ENCODE measurements at regions not wholly inside any gene's neighbourhood (a gene's known extent, or its start where the extent isn't known, plus 50 kb on each side); places are given as distances from the start of the nearest gene placed in this dataset.

DNA sequence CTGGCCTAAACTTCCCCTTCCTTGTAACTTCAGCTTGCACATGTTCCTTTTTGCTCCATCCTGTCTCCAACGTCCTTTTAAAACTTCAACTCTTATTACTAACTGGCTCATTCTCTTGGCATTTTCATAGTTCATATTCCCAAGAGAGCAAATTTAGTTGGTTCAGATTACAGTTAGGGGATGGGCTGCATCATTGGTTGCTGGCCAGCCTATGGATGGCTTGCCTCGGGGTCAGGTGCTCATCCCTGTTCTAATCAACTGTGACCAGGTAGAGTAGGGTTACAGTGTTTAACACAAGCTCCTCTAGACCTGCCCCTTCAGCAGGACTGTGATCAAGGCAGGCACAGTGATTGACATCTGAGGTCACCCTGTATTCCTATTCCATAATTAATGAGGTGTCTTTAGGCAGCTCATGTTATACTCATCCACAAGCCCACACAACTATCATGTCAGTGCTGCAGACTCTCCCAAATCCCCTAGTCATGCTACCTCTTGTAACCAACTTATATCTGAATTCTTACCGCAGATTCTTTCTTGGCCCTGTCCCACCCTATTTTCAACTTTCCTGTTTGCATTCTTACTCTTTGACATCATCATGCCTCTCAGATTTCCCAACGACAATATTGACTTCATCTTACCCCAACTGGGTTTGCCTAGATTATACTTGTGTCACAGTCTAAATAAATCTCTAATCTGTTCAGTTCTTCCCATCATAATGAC, 293.3 kb downstream of the MTX2 start:
- Histone ChIP-seq H3K27ac (ENCODE audit: poor library complexity, severe bottlenecking) (peak overlapping the region; percentile 42), H3K4me1 (ENCODE audit: insufficient read depth, poor library complexity, severe bottlenecking) (peaks cover 18% of the 10 kb centered on the region), H3K27me3 (ENCODE audit: insufficient read depth, poor library complexity, severe bottlenecking) (no peaks in the 10 kb centered on the region), H3K36me3 (ENCODE audit: low read depth) (no peaks in the 10 kb centered on the region), H3K4me3 (ENCODE audit: severe bottlenecking) (no peak overlapping the region), H3K9me3 (ENCODE audit: severe bottlenecking) (no peaks in the 10 kb centered on the region)
- DNase-seq (ENCODE audit: low spot score) (no peak), ATAC-seq (ENCODE audit: low read depth) (peak; percentile 85)
- TF ChIP-seq, protein P1, sequence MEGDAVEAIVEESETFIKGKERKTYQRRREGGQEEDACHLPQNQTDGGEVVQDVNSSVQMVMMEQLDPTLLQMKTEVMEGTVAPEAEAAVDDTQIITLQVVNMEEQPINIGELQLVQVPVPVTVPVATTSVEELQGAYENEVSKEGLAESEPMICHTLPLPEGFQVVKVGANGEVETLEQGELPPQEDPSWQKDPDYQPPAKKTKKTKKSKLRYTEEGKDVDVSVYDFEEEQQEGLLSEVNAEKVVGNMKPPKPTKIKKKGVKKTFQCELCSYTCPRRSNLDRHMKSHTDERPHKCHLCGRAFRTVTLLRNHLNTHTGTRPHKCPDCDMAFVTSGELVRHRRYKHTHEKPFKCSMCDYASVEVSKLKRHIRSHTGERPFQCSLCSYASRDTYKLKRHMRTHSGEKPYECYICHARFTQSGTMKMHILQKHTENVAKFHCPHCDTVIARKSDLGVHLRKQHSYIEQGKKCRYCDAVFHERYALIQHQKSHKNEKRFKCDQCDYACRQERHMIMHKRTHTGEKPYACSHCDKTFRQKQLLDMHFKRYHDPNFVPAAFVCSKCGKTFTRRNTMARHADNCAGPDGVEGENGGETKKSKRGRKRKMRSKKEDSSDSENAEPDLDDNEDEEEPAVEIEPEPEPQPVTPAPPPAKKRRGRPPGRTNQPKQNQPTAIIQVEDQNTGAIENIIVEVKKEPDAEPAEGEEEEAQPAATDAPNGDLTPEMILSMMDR (IDR thresholded peaks at IDR 0.05; ENCODE audit: poor library complexity, severe bottlenecking): no peak

DNA sequence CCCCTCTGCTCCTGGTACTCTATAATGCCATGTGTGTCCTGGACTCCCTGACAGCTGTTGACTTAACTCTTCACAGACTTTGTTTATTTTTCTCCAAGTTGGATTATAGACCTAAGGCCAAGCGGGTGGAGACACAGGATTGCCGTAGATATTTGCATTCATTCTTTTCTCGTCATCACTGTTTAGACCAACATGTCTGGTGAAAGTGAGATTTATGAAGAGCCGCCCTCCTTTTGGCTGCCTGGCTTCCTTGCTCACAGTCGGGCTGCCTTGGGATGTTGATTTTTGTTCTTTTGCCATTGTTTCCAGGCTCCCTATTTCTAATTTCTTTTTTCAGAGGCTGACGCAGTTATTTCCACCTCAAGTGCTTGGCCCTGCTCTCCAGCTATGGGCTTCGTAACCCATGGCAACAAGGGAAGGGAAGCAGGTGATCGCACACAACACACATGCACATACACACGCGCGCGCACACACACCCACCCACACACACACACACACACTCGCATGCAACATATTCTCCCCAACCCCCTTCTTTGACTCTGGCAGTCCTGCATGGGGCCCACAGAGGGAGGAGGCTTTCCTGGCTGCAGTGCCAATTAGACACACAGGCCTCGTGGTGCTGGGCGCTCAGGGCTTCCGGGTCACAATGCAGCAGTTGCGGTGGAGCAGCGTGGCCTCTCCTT, 296.5 kb downstream of the MTX2 start:
- DNase-seq (ENCODE audit: low spot score): no peak
- Histone ChIP-seq H3K4me3 (ENCODE audit: severe bottlenecking) (no peak overlapping the region), H3K9me3 (ENCODE audit: severe bottlenecking) (no peaks in the 10 kb centered on the region), H3K27me3 (ENCODE audit: insufficient read depth, poor library complexity, severe bottlenecking) (no peaks in the 10 kb centered on the region), H3K27ac (ENCODE audit: poor library complexity, severe bottlenecking) (no peak overlapping the region), H3K36me3 (ENCODE audit: low read depth) (no peaks in the 10 kb centered on the region), H3K4me1 (ENCODE audit: insufficient read depth, poor library complexity, severe bottlenecking) (peaks cover 18% of the 10 kb centered on the region)
- no peak for ATAC-seq (ENCODE audit: low read depth)
- TF ChIP-seq, protein P1 (IDR thresholded peaks at IDR 0.05; ENCODE audit: poor library complexity, severe bottlenecking): no peak

DNA sequence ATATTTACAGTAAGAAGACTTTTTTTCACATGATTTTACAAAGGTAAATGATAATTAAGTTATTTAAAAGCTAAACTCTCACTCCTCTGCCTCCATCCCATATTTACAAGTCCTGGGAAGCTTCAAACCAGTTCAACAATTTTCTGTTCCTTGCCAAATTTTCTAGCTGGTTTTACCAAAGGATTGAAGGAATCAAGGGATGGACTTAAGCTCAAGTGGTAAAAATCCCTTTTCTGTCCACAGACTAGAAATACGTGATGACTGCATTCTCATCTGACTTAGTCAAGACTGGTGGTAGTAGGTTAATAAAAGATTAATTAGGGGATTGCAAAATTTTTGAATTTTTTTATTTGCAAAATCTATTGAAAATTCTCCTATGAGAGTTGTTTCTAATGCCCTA, 297.3 kb downstream of the MTX2 start:
- Histone ChIP-seq H3K27me3 (ENCODE audit: insufficient read depth, poor library complexity, severe bottlenecking) (no peaks in the 10 kb centered on the region), H3K4me1 (ENCODE audit: insufficient read depth, poor library complexity, severe bottlenecking) (peaks cover 23% of the 10 kb centered on the region), H3K36me3 (ENCODE audit: low read depth) (no peaks in the 10 kb centered on the region), H3K27ac (ENCODE audit: poor library complexity, severe bottlenecking) (no peak overlapping the region), H3K9me3 (ENCODE audit: severe bottlenecking) (no peaks in the 10 kb centered on the region), H3K4me3 (ENCODE audit: severe bottlenecking) (no peak overlapping the region)
- no peak for DNase-seq (ENCODE audit: low spot score)
- TF ChIP-seq, protein P1 (IDR thresholded peaks at IDR 0.05; ENCODE audit: poor library complexity, severe bottlenecking): no peak
- ATAC-seq (ENCODE audit: low read depth): no peak

DNA sequence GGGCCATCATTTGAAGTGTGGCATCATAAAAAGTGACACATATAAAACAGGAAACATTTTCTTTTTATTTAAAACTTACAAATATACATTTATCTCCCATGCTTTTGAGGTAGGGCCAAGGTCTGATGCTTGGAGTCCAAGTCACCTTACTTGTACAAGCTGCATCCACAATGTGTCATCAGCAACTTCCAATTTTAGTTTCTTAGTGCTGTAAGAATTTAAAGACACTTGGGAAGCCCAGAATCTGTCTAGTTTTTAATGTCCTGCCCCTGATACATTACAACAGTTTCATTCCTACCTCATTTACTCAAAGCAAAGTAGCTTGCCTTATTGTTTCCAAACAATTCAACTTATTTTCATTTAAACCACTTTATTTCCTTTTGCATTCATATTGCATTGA, 297.7 kb downstream of the MTX2 start:
- no peak overlapping the region for H3K4me3 ChIP-seq (ENCODE audit: severe bottlenecking)
- no peaks in the 10 kb centered on the region for H3K9me3 ChIP-seq (ENCODE audit: severe bottlenecking)
- H3K27ac ChIP-seq (ENCODE audit: poor library complexity, severe bottlenecking): no peak overlapping the region
- DNase-seq (ENCODE audit: low spot score) (no peak), ATAC-seq (ENCODE audit: low read depth) (no peak)
- H3K36me3 ChIP-seq (ENCODE audit: low read depth): no peaks in the 10 kb centered on the region
- H3K27me3 ChIP-seq (ENCODE audit: insufficient read depth, poor library complexity, severe bottlenecking): no peaks in the 10 kb centered on the region
- TF ChIP-seq, protein P1 (IDR thresholded peaks at IDR 0.05; ENCODE audit: poor library complexity, severe bottlenecking): no peak
- H3K4me1 ChIP-seq (ENCODE audit: insufficient read depth, poor library complexity, severe bottlenecking): peaks cover 21% of the 10 kb centered on the region

DNA sequence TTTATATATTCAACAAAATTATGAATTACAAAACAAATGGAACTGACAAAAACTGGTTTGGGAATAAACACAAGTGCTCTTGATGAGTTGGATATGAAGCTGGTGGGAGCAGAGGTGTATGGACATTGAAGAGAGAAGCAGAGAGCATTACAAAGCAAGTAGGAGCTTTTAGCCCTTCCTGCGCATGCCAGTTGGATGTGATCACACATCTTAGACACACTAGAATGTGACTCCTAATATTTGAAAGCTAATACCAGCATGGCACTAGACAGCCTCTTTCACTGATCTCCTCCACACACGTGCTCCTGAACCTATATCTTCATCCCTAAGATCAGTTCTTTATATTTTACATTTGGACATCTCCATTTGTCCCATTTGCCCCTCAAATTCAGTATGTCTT, 298.1 kb downstream of the MTX2 start:
- TF ChIP-seq, protein P1 (IDR thresholded peaks at IDR 0.05; ENCODE audit: poor library complexity, severe bottlenecking): no peak
- no peak overlapping the region for H3K4me3 ChIP-seq (ENCODE audit: severe bottlenecking)
- H3K27me3 ChIP-seq (ENCODE audit: insufficient read depth, poor library complexity, severe bottlenecking): no peaks in the 10 kb centered on the region
- no peaks in the 10 kb centered on the region for H3K9me3 ChIP-seq (ENCODE audit: severe bottlenecking)
- ATAC-seq (ENCODE audit: low read depth) (no peak), DNase-seq (ENCODE audit: low spot score) (no peak)
- H3K27ac ChIP-seq (ENCODE audit: poor library complexity, severe bottlenecking): no peak overlapping the region
- H3K4me1 ChIP-seq (ENCODE audit: insufficient read depth, poor library complexity, severe bottlenecking): peaks cover 17% of the 10 kb centered on the region
- H3K36me3 ChIP-seq (ENCODE audit: low read depth): no peaks in the 10 kb centered on the region

Measured in RWPE2 (cell line).